Endothelial cell (in vitro differentiated cells): ENCODE measurements at regions not wholly inside any gene's neighbourhood (a gene's known extent, or its start where the extent isn't known, plus 50 kb on each side); places are given as distances from the start of the nearest gene placed in this dataset.

Source experiments
- DNase-seq: peaks from one replicate; pipeline ENCODE4 v3.0.0; 2021; ENCODE audit warnings: low spot score
- H3K27ac Mint-ChIP-seq: one replicate; pipeline ENCODE4 v1.8.0; 2021; ENCODE audit warnings: mixed read lengths, inconsistent platforms; ENCODE audit not compliant: unreplicated experiment
- H3K27me3 Mint-ChIP-seq: one replicate; pipeline ENCODE4 v1.8.0; 2021; ENCODE audit warnings: mild to moderate bottlenecking, moderate library complexity, mixed read lengths, inconsistent platforms; ENCODE audit not compliant: unreplicated experiment
- H3K36me3 Mint-ChIP-seq: one replicate; pipeline ENCODE4 v1.8.0; 2021; ENCODE audit warnings: mild to moderate bottlenecking, low read depth, mixed read lengths, inconsistent platforms; ENCODE audit not compliant: unreplicated experiment
- H3K4me1 Mint-ChIP-seq: one replicate; pipeline ENCODE4 v1.8.0; 2021; ENCODE audit warnings: mild to moderate bottlenecking, mixed read lengths, inconsistent platforms; ENCODE audit not compliant: unreplicated experiment
- H3K4me3 Mint-ChIP-seq: one replicate; pipeline ENCODE4 v1.8.0; 2021; ENCODE audit warnings: mild to moderate bottlenecking, mixed read lengths, inconsistent platforms; ENCODE audit not compliant: unreplicated experiment
- H3K9me3 Mint-ChIP-seq: one replicate; pipeline ENCODE4 v1.8.0; 2021; ENCODE audit warnings: mixed read lengths, inconsistent platforms; ENCODE audit not compliant: unreplicated experiment
- TF ChIP-seq, protein P1 (sequence below): fragments of 200-600 bp; sonication (generic); IDR thresholded peaks from one replicate; pipeline ENCODE4 v1.5.0; 2021; ENCODE audit warnings: antibody characterized with exemption; ENCODE audit not compliant: unreplicated experiment

DNA sequence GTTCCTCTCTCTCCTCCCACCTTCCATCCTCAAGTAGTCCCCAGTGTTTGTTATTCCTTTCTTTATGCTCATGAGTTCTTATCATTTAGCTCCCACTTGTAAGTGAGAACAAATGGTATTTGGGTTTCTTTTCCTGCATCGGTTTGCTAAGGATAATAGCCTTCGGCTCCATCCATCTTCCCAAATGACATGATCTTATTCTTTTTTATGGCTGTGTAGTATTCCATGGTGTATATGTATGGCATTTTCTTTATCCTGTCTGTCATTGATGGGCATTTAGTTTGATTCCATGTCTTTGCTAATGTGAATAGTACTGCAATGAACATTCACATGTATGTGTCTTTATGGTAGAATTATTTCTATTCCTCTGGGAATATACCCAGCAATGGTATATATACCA lies 62.4 kb upstream of the CFAP161 start:
- Mint-ChIP-seq H3K9me3 (no peaks in the 10 kb centered on the region), H3K36me3 (no peaks in the 10 kb centered on the region), H3K4me1 (peaks cover 18% of the 10 kb centered on the region), H3K27ac (no peak overlapping the region), H3K27me3 (peaks cover 2% of the 10 kb centered on the region), H3K4me3 (no peak overlapping the region)
- no peak for DNase-seq
- TF ChIP-seq, protein P1, sequence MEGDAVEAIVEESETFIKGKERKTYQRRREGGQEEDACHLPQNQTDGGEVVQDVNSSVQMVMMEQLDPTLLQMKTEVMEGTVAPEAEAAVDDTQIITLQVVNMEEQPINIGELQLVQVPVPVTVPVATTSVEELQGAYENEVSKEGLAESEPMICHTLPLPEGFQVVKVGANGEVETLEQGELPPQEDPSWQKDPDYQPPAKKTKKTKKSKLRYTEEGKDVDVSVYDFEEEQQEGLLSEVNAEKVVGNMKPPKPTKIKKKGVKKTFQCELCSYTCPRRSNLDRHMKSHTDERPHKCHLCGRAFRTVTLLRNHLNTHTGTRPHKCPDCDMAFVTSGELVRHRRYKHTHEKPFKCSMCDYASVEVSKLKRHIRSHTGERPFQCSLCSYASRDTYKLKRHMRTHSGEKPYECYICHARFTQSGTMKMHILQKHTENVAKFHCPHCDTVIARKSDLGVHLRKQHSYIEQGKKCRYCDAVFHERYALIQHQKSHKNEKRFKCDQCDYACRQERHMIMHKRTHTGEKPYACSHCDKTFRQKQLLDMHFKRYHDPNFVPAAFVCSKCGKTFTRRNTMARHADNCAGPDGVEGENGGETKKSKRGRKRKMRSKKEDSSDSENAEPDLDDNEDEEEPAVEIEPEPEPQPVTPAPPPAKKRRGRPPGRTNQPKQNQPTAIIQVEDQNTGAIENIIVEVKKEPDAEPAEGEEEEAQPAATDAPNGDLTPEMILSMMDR: no peak

DNA sequence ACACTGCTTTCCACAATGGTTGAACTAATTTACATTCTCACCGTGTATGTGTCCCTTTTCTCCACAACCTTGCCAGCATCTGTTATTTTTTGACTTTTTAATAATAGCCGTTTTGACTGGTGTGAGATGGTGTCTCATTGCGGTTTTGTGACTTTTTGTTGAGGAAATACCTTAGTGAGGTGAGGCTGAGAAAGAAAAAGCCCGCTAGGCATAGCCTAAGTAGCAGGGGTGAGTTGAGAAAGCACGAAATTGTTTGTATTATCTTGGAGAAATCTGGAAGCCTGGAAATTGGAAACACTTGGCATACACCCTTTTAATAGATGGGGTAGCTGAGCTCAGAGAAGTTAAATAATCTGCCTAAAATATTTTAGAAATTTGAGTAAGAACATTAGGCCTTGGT lies 61.5 kb upstream of the CFAP161 start:
- TF ChIP-seq, protein P1: no peak
- H3K27ac Mint-ChIP-seq: peak overlapping the region; percentile 40
- no peaks in the 10 kb centered on the region for H3K36me3 Mint-ChIP-seq
- H3K9me3 Mint-ChIP-seq: no peaks in the 10 kb centered on the region
- peaks cover 18% of the 10 kb centered on the region for H3K4me1 Mint-ChIP-seq
- no peak overlapping the region for H3K4me3 Mint-ChIP-seq
- DNase-seq: no peak
- peaks cover 2% of the 10 kb centered on the region for H3K27me3 Mint-ChIP-seq

DNA sequence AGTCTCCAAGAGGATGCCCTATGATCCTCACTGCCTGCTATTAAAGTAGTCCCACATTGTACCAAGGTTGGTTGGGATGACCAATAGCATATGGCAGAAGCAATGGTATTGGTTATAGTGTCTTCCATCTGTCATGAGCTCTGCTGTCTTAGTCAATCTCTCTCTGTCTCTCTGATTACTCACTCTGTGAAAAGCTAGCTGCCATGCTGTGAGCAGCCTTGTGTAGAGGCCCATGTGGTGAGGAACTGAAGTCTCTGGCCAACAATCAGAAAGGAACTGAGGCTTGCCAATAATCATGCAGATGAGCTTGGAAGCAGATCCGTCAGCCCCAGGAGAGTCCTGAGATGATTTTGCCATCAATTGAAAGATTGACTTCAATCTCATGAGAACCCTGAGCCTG lies 60.3 kb upstream of the CFAP161 start:
- TF ChIP-seq, protein P1: no peak
- Mint-ChIP-seq H3K9me3 (no peaks in the 10 kb centered on the region), H3K27ac (no peak overlapping the region), H3K4me3 (no peak overlapping the region), H3K4me1 (peaks cover 10% of the 10 kb centered on the region), H3K27me3 (peaks cover 2% of the 10 kb centered on the region), H3K36me3 (no peaks in the 10 kb centered on the region)
- DNase-seq: no peak

DNA sequence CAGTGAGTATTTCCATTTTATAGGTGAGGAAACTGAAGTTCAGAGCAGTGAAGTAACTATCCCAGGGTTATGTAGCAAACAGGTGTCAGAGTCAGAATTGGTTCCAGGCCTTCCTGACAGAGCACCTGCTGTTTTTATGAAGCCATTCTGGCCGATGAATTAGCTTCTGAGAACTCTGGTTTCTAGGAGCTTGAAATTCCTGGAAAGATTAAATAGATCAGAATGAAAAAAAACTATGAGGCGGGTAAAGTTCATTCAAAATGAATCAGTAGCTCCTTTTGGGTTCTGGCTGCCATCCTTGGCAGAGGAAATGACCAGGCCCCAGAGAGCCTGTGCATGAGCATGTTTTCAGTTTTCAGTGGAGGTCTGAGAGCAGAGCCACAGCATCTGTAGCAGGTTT lies 59.3 kb upstream of the CFAP161 start:
- H3K36me3 Mint-ChIP-seq: no peaks in the 10 kb centered on the region
- H3K9me3 Mint-ChIP-seq: no peaks in the 10 kb centered on the region
- H3K27me3 Mint-ChIP-seq: peaks cover 2% of the 10 kb centered on the region
- TF ChIP-seq, protein P1: no peak
- no peak overlapping the region for H3K4me3 Mint-ChIP-seq
- DNase-seq: no peak
- H3K4me1 Mint-ChIP-seq: peaks cover 2% of the 10 kb centered on the region
- H3K27ac Mint-ChIP-seq: no peak overlapping the region

DNA sequence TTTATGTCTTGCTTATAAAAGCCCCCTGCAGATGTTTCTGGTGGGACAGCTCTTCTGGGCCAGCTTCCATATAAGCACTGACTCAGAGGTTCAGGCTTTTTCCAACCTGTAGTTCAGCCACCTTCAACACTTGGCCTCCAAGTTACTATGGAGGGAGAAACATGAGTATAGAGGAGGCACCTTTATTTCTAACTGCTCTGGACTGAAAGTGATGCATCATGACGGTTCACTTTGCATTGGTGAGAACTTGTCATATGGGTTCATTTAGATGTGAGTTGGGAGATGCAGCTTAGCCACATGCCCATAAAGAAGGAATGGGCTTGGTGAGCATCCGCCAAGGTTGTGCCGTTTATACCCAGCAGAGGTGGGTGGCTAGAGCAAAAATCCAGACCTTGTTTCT lies 58.8 kb upstream of the CFAP161 start:
- H3K9me3 Mint-ChIP-seq: no peaks in the 10 kb centered on the region
- no peaks in the 10 kb centered on the region for H3K4me1 Mint-ChIP-seq
- peaks cover 2% of the 10 kb centered on the region for H3K27me3 Mint-ChIP-seq

More for the DNA sequence above, 58.8 kb upstream of the CFAP161 start:
- TF ChIP-seq, protein P1: no peak
- DNase-seq: no peak
- Mint-ChIP-seq H3K36me3 (no peaks in the 10 kb centered on the region), H3K4me3 (no peak overlapping the region), H3K27ac (no peak overlapping the region)
